ENCODE measurements at regions not wholly inside any gene's neighbourhood (a gene's known extent, or its start where the extent isn't known, plus 50 kb on each side); places are given as distances from the start of the nearest gene placed in this dataset.
A peak's percentile ranks its signal among the peaks of the same experiment; 100 is the strongest.

DNA sequence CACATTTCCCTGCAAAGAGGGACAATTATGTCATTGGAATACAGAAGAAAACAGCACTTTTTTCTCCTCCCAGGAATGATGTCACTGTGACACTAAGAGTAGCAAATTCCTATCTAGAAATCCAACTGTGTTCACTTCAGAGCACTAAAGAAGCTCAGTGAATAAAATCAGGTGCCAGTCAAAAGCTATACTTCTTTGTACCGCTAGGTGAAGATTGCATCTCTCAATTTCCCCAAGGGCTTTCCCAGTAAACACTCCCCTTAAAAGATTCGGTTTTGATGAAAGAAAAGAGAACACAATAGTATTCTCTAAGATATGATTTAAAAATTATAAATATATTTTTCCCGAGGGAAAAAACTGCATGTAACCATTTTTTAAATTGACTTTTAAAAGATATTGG, 104.7 kb upstream of the MID1 start:
- TF ChIP-seq, protein P1, sequence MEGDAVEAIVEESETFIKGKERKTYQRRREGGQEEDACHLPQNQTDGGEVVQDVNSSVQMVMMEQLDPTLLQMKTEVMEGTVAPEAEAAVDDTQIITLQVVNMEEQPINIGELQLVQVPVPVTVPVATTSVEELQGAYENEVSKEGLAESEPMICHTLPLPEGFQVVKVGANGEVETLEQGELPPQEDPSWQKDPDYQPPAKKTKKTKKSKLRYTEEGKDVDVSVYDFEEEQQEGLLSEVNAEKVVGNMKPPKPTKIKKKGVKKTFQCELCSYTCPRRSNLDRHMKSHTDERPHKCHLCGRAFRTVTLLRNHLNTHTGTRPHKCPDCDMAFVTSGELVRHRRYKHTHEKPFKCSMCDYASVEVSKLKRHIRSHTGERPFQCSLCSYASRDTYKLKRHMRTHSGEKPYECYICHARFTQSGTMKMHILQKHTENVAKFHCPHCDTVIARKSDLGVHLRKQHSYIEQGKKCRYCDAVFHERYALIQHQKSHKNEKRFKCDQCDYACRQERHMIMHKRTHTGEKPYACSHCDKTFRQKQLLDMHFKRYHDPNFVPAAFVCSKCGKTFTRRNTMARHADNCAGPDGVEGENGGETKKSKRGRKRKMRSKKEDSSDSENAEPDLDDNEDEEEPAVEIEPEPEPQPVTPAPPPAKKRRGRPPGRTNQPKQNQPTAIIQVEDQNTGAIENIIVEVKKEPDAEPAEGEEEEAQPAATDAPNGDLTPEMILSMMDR (IDR thresholded peaks at IDR 0.05): peak; percentile 42
- TF ChIP-seq EZH2 (IDR thresholded peaks at IDR 0.05) (no peak), EZH2phosphoT487 (IDR thresholded peaks at IDR 0.05) (no peak)

Measured in neural progenitor cell (in vitro differentiated cells).